Erythroblast (primary cell): ENCODE measurements at regions not wholly inside any gene's neighbourhood (a gene's known extent, or its start where the extent isn't known, plus 50 kb on each side); places are given as distances from the start of the nearest gene placed in this dataset.

Source experiments
- GATA1 ChIP-seq: IDR thresholded peaks from 2 replicates; pipeline ENCODE4 v1.6.1; 2011; ENCODE audit warnings: low read depth, mild to moderate bottlenecking, control low read depth, low read length, moderate library complexity
- POLR2A ChIP-seq: IDR thresholded peaks from 2 replicates; pipeline ENCODE4 v1.6.1; 2011; ENCODE audit warnings: mild to moderate bottlenecking, low read length

DNA sequence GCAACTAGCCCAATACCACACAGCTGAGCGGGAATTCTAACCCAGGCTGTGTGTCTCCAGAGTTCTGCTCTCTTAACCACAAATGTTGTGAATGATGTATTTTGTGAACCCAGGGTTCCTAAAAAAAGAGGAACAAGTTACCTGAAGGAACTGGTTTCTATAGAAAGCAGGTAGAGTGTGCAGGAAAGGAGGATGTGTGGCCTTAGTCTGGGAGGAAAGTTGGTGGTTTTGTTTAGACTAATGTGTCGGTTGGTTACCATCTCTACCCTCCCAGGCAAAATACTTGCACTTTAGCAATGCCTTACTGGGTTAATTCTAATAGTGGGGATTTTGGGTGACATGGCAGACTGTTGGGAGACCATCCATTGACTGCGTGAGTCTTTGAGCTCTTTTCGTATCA lies 143.3 kb downstream of the SCP2D1 start:
- TF ChIP-seq POLR2A, result no peak
- no peak for TF ChIP-seq GATA1
